ENCODE measurements at regions not wholly inside any gene's neighbourhood (a gene's known extent, or its start where the extent isn't known, plus 50 kb on each side); places are given as distances from the start of the nearest gene placed in this dataset.

GRCh38 chr14:105767315-105767714 is 240.9 kb downstream of the TMEM121 start:
- TF ChIP-seq CTCF (IDR thresholded peaks at IDR 0.05) (no peak), POLR2A (IDR thresholded peaks at IDR 0.05) (no peak), POLR2AphosphoS5 (IDR thresholded peaks at IDR 0.05; ENCODE audit: insufficient read depth in 1 of 2, low read depth in 1 of 2) (no peak)
